ENCODE measurements at regions not wholly inside any gene's neighbourhood (a gene's known extent, or its start where the extent isn't known, plus 50 kb on each side); places are given as distances from the start of the nearest gene placed in this dataset.

- TF ChIP-seq CTCF (IDR thresholded peaks at IDR 0.05) = no peak
- TF ChIP-seq POLR2AphosphoS5 (IDR thresholded peaks at IDR 0.05) = no peak
These were observed 158.0 kb upstream of the CENPW start for GRCh38 chr6:126181890-126182289.
